GM13976 (cell line): ENCODE measurements at regions not wholly inside any gene's neighbourhood (a gene's known extent, or its start where the extent isn't known, plus 50 kb on each side); places are given as distances from the start of the nearest gene placed in this dataset.

Experiments used
- DNase-seq: peaks from one replicate; pipeline ENCODE4 v3.0.0; 2012; ENCODE audit warnings: low spot score
- in situ Hi-C: fragments of 300-500 bp; cut with MboI; formaldehyde crosslinking; loops from one replicate; pipeline ENCODE4 v1.12.0; 2022; ENCODE audit warnings: low sequenced_read_pairs, mixed read lengths, inconsistent platforms; ENCODE audit not compliant: unreplicated experiment
- TF ChIP-seq, protein P1 (sequence below): IDR thresholded peaks from 2 replicates; pipeline ENCODE4 v1.5.1; 2012; ENCODE audit warnings: borderline replicate concordance, mild to moderate bottlenecking; ENCODE audit not compliant: insufficient read depth; ENCODE audit errors: extremely low read depth, missing control alignments, control extremely low read depth

DNA sequence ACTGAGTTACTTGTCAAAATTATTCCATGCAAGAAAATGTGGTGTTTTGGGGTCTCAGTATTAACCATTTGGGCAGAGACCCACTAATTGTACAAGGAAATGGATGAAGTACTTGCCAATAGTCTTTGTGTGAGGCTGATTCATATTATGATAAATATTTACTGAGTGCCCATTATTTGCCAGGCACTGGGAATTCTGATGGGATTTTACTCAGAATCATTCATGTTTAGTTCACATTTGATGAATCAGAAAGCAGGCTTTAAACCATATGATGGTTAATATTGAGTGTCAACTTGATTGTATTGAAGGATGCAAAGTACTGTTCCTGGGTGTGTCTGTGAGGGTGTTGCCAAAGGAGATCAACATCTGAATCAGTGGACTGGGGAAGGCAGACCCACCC, 66.2 kb upstream of the SOX21 start:
- DNase-seq, result no peak
- TF ChIP-seq, protein P1, sequence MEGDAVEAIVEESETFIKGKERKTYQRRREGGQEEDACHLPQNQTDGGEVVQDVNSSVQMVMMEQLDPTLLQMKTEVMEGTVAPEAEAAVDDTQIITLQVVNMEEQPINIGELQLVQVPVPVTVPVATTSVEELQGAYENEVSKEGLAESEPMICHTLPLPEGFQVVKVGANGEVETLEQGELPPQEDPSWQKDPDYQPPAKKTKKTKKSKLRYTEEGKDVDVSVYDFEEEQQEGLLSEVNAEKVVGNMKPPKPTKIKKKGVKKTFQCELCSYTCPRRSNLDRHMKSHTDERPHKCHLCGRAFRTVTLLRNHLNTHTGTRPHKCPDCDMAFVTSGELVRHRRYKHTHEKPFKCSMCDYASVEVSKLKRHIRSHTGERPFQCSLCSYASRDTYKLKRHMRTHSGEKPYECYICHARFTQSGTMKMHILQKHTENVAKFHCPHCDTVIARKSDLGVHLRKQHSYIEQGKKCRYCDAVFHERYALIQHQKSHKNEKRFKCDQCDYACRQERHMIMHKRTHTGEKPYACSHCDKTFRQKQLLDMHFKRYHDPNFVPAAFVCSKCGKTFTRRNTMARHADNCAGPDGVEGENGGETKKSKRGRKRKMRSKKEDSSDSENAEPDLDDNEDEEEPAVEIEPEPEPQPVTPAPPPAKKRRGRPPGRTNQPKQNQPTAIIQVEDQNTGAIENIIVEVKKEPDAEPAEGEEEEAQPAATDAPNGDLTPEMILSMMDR, result no peak
- in situ Hi-C loops, result no loop called here

DNA sequence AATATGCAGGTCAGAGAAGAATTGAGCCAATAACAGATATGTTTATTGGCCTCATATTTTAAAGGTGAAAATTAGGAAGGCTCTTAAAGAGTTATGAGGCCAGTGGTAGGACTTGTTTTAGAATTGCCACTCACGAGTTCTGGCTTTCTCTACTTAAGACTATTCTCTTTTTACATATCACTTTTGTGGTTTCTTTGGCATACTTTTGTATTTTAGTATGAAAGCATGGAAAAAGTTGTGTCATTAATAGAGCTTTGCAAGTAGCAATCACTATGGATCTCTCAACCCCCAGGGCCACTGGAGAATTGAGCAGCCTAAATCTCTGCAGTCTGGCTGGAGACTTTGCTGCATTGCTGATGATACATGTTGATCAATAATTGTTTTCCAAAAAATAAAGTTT, 64.6 kb upstream of the SOX21 start:
- no peak for DNase-seq
- TF ChIP-seq, protein P1, result no peak
- in situ Hi-C loops, result no loop called here

DNA sequence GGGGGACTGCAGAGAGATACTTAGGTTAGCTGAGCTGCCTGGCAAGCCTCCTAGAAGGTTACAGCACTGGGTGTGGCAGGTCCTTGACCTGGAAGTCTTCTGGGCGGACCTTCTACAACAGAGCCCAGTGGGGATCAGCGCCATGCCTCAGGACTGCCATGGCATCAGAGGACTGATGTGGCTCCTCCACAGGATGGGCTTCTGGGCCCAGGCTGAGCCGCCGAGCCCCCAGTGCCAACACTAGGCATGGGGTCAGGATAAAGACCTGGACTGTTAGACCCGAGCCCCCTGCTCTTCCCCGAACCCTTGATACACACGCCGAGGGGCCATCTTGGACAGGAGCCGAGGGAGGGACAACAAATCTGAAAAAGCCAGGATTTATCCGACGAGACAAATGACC, 64.0 kb upstream of the SOX21 start:
- TF ChIP-seq, protein P1, result no peak
- in situ Hi-C loops, result no loop called here
- DNase-seq, result no peak

DNA sequence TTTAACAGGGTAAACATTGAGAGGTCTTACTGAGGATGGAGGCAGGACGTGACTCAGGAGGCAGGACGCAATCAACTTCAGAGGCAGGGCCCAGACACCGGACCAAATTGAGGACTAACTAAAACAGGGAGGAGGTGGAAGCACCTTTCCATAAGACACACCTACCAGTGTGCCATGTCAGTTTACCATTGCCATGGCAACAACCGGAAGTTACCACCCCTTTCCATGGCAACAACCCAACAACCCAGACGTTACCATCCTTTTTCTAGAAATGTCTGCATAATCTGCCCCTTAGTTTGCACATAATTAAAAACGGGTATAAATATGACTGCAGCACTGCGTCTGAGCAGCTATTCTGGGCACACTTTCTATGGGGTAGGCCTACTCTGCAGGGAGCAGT, 53.5 kb upstream of the SOX21 start:
- TF ChIP-seq, protein P1, result no peak
- no peak for DNase-seq
- in situ Hi-C loops, result no loop called here

- in situ Hi-C loops, result no loop called here
- TF ChIP-seq, protein P1, result no peak
- no peak for DNase-seq
These were observed 52.4 kb upstream of the SOX21 start for GRCh38 chr13:94764576-94765321.
